Brain microvascular endothelial cell (primary cell): ENCODE measurements at regions not wholly inside any gene's neighbourhood (a gene's known extent, or its start where the extent isn't known, plus 50 kb on each side); places are given as distances from the start of the nearest gene placed in this dataset.

Experiments
- DNase-seq: peaks from one replicate; pipeline ENCODE4 v3.0.0-alpha.2; 2020
- H3K27ac ChIP-seq: fragments of 250-450 bp; sonication (Bioruptor Pico); 2 replicates; pipeline ENCODE4 v1.5.1; 2020; ENCODE audit warnings: mild to moderate bottlenecking, moderate library complexity
- H3K27me3 ChIP-seq: fragments of 250-450 bp; sonication (Bioruptor Pico); replicated peaks from 2 replicates; pipeline ENCODE4 v1.5.1; 2020; ENCODE audit warnings: mild to moderate bottlenecking
- H3K36me3 ChIP-seq: fragments of 250-450 bp; sonication (Bioruptor Pico); replicated peaks from 2 replicates; pipeline ENCODE4 v1.5.1; 2020; ENCODE audit warnings: mild to moderate bottlenecking
- H3K4me3 ChIP-seq: 2 replicates; pipeline ENCODE4 v1.5.1; 2011; ENCODE audit warnings: low read depth, mild to moderate bottlenecking, control low read depth, low read length, moderate library complexity
- in situ Hi-C: cut with HindIII; loops from 2 replicates; pipeline ENCODE4 v1.10.0; 2017; ENCODE audit warnings: low sequenced_read_pairs, low pct_ligation_motif_present
- TF ChIP-seq, protein P1 (sequence below): IDR thresholded peaks from 2 replicates; pipeline ENCODE4 v1.5.1; 2011; ENCODE audit warnings: low read depth, mild to moderate bottlenecking, moderate library complexity, low read length, control low read depth, inconsistent platforms; ENCODE audit errors: missing control alignments

DNA sequence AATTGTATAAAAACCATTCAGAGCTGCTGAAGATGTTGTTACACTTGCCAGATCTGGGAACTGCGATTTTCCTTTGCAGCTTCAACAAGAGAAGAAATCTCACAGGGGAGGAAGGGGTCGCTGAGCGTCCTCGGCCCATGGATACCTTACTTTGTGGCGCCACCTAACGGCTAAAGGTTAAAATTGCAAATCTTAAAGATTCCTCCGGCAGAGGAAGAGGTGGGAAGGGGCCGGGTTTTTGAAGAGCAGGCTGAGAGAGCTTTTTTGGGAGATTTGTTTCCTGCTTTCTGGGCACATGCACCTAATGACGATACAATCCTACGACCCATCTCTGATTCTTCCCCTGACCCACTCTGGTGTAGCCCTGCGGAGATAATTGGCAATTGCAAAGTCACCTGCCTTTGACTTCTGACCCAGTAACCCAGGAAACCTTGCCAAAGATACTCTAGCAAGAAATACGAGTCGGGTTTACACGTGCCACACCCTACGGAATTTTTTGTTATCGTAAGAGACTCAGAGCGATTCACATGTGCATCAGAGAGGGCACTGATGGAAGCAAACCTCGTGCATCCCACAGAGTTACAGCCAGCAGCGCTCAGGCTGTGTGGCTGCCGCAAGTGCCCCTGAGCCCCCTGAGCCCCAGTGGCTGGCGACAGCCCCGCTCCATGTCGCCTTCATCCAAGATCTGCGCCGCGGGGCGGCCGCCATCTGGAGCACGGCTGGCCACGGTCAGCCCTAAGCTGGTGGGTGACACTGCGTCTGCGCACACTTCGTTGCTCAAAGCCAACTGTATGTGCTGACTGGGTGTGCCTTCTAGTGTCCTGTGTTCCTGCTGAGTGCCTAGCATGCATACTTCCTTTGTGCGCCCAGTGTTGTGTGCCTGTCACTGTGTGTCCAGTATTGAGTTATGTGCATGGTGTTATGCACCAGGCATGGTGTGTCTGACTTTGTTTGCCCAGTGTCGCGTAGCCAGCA lies 55.2 kb upstream of the CHRNA7 start:
- Histone ChIP-seq H3K27ac (no peak overlapping the region), H3K36me3 (no peaks in the 10 kb centered on the region), H3K4me3 (peak overlapping the region; percentile 22), H3K27me3 (no peaks in the 10 kb centered on the region)
- TF ChIP-seq, protein P1, sequence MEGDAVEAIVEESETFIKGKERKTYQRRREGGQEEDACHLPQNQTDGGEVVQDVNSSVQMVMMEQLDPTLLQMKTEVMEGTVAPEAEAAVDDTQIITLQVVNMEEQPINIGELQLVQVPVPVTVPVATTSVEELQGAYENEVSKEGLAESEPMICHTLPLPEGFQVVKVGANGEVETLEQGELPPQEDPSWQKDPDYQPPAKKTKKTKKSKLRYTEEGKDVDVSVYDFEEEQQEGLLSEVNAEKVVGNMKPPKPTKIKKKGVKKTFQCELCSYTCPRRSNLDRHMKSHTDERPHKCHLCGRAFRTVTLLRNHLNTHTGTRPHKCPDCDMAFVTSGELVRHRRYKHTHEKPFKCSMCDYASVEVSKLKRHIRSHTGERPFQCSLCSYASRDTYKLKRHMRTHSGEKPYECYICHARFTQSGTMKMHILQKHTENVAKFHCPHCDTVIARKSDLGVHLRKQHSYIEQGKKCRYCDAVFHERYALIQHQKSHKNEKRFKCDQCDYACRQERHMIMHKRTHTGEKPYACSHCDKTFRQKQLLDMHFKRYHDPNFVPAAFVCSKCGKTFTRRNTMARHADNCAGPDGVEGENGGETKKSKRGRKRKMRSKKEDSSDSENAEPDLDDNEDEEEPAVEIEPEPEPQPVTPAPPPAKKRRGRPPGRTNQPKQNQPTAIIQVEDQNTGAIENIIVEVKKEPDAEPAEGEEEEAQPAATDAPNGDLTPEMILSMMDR: peak; percentile 73
- in situ Hi-C loops: no loop called here
- DNase-seq: peak; percentile 3

DNA sequence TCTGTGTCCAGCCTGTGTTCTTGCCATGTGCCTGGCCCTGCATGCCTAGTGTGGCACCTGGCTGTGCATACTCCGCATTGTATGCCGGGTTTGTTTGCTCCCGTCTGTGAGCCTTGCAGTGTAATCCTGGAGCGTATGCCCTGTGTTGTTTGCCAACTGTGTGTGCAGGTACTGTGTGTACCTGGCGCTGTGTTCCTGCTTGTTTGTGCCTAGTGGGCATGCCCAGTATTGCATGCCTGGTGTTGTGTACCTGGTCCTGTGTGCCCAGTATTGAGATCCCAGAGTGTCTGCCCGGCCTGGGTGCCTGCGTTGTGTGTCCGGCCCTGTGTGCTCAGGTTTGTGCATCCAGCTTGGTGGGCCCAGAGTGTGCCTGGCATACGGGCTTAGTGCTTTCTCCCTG lies 54.5 kb upstream of the CHRNA7 start:
- no peaks in the 10 kb centered on the region for H3K36me3 ChIP-seq
- in situ Hi-C loops: no loop called here
- no peak for DNase-seq
- H3K4me3 ChIP-seq: no peak overlapping the region
- no peaks in the 10 kb centered on the region for H3K27me3 ChIP-seq
- no peak overlapping the region for H3K27ac ChIP-seq
- TF ChIP-seq, protein P1: peak; percentile 32

DNA sequence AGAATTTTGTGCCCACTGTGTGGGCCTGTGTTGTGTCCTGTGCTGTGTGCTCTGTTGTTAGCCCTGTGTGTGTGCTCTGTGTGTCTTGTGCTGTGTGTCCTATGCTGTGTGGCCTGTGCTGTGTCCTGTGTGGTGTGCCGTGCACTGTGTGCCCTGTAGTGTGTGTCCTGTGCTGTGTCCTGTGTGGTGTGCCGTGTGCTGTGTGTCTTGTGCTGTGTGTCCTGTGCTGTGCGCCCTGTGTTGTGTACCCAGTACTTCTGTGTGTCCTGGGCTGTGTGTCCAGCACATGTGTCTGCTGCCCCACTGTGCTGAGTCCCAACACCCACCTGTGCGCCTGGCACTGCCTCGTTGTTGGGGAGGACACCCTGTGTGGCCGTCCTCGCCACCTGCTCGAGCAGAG lies 53.2 kb upstream of the CHRNA7 start:
- Histone ChIP-seq H3K27me3 (no peaks in the 10 kb centered on the region), H3K36me3 (no peaks in the 10 kb centered on the region), H3K27ac (no peak overlapping the region), H3K4me3 (no peak overlapping the region)
- TF ChIP-seq, protein P1: no peak
- in situ Hi-C loops: no loop called here
- DNase-seq: no peak

DNA sequence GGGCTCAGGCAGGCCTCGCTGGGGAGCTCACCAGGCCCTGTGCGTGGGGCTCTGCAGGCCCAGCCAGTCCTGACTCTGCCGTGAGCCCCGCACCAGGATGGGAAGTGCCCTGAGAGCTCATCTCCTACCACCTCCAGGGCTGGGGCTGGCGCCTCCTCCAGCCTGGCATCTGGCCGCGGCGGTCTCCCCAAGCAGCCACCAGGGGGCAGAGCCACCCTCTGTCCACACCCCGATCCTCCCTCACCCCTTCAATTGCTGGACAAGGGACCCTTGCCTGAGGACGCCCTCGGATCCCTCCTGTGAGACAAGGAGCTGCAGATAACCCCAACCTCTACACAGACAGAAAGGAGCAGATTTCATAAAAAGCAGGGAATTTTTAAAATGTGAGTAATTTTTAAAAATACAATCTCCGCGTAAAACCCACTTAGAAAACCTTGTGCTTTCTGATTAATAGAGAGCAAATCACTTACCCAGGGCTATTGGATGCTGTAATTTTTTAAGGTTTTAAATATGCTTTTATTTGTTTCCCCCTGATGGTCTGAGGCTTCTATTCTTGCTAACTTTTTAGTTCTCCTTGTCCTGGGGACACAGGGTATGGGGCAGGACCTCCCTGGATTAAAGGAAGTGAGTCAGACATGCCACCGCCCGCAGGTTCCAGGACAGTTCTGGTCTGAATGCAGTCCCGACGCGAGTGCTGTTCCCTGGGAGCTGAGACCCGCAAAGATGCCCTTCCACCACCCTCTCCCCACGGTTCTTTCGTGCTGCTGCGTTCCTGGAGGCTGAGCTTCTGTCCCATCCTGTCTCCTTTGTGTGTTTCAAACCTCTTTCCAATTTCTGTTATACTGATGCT lies 52.3 kb upstream of the CHRNA7 start:
- TF ChIP-seq, protein P1: peak; percentile 95
- Histone ChIP-seq H3K36me3 (no peaks in the 10 kb centered on the region), H3K27me3 (no peaks in the 10 kb centered on the region), H3K4me3 (peak overlapping the region; percentile 3), H3K27ac (no peak overlapping the region)
- in situ Hi-C loops: no loop called here
- peak; percentile 19 for DNase-seq
